ENCODE measurements at regions not wholly inside any gene's neighbourhood (a gene's known extent, or its start where the extent isn't known, plus 50 kb on each side); places are given as distances from the start of the nearest gene placed in this dataset.
"Not testable (repeated sequence)": the region's sequence is repeated elsewhere in the genome, so short reads cannot be mapped to it uniquely, and the experiment has no call there.

DNA sequence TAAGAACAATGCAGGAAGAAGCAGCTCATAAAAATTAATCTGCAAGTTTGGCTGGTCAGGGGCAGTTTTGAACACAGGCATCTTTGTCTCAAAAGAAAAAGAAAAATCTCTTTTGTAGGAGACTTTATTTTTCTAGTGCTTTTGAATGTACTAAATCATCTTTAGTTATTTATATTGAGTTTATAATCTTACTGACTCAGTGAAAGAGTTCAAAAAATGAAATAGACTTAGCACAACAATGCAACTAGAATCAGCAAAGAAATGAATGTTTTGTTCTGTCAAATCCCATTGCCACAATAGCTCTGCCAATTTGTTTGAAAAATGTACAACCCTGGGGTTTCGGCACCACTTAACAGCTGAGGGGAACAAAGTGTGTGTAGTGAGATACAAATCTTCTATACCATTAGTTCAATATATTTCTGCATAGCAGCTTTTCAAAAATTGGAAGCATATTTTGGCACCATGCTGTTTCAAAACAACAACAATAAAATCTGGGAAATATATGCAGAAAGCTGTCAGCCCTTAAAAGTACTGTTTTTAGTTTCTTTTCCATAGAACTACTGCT, 1969.1 kb downstream of the MRPL39 start:
- Histone ChIP-seq H3K9me3 (no peaks in the 10 kb centered on the region), H3K27me3 (ENCODE audit: low read depth) (no peaks in the 10 kb centered on the region), H3K4me1 (peaks cover 29% of the 10 kb centered on the region), H3K36me3 (replicated peaks) (no peaks in the 10 kb centered on the region), H3K4me3 (no peak overlapping the region)
- DNase-seq (ENCODE audit: low spot score in 2 of 2): peak; percentile 71 to 98
- in situ Hi-C loops (cut with MboI; ENCODE audit: low sequenced_read_pairs): no loop called here

DNA sequence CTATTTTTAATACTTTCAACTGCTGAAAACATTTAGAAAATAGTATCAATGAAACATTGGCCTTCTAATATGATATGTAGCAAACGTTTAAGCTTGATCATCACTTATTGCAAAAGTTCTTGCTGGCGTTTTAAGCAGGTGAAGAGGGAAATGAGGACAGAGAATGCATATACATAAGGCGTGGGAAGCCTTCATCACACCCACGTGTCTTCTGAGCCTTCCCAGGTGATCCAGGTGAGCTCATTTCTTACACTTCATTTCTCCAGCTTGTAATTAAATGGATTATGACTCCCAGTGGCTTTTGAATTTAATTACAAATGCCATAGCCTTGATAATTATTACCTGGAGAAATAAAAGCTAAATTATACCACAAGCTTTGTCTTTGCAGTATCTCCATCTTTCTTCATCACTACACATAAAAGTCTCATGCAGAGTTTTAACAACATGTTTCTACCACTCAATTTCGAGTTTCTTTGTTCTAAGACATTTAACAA, 1973.8 kb downstream of the MRPL39 start:
- in situ Hi-C loops (cut with MboI; ENCODE audit: low sequenced_read_pairs): no loop called here
- Histone ChIP-seq H3K27me3 (ENCODE audit: low read depth) (no peaks in the 10 kb centered on the region), H3K4me1 (peaks cover 6% of the 10 kb centered on the region), H3K4me3 (no peak overlapping the region), H3K36me3 (replicated peaks) (no peaks in the 10 kb centered on the region), H3K9me3 (no peaks in the 10 kb centered on the region)
- DNase-seq (ENCODE audit: low spot score in 2 of 2): no peak

DNA sequence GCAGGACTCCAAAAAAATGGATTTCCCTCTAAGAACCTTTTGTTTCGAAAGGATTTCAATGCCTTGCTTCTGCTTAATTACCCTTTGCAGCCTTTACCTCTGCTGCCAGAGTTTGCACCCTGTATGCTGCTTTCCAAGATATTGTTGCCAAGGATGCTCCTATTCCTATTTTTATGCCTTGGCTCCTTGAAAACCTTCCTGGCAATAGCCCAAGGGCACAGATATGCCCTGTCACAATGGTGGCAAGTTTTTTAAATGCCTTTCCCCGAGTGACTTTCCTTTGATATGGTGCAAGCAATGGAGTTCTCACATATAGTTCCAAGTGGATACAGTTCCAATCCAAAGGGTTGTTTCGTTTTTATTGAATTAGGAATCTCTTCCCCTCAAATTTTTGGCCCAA, 1983.0 kb downstream of the MRPL39 start:
- Histone ChIP-seq H3K9me3 (no peaks in the 10 kb centered on the region), H3K4me3 (no peak overlapping the region), H3K4me1 (no peaks in the 10 kb centered on the region), H3K36me3 (replicated peaks) (no peaks in the 10 kb centered on the region), H3K27me3 (ENCODE audit: low read depth) (no peaks in the 10 kb centered on the region)
- DNase-seq (ENCODE audit: low spot score in 2 of 2): no peak
- in situ Hi-C loops (cut with MboI; ENCODE audit: low sequenced_read_pairs): no loop called here

GRCh38 chr21:23613014-23613413, 1994.3 kb downstream of the MRPL39 start:
- Histone ChIP-seq H3K36me3 (replicated peaks) (no peaks in the 10 kb centered on the region), H3K9me3 (no peaks in the 10 kb centered on the region), H3K4me3 (no peak overlapping the region), H3K4me1 (no peaks in the 10 kb centered on the region), H3K27me3 (ENCODE audit: low read depth) (no peaks in the 10 kb centered on the region)
- DNase-seq (ENCODE audit: low spot score in 2 of 2): no peak
- in situ Hi-C loops (cut with MboI; ENCODE audit: low sequenced_read_pairs): no loop called here

DNA sequence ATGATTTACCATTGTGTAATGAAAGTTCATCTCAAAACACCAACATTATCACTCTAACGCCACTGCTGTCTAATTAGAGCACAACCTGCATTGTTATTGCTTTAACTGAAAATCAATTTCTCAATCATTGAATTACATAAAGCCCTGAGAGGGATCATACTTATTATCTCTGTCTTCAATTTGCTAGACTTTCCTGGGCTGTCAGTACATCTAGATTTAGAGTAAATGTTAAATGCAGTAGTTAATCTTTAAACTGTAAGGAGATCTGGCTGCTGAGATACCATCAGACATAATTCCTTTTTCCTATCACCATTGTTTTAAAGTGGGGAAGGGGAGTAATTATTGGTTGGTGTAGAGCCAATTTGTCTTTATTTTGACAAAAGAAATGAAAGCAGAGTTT, 1995.1 kb downstream of the MRPL39 start:
- no peaks in the 10 kb centered on the region for H3K4me1 ChIP-seq
- no peaks in the 10 kb centered on the region for H3K27me3 ChIP-seq (ENCODE audit: low read depth)
- no peak for DNase-seq (ENCODE audit: low spot score in 2 of 2)
- H3K9me3 ChIP-seq: no peaks in the 10 kb centered on the region
- in situ Hi-C loops (cut with MboI; ENCODE audit: low sequenced_read_pairs): no loop called here
- no peaks in the 10 kb centered on the region for H3K36me3 ChIP-seq (replicated peaks)
- H3K4me3 ChIP-seq: no peak overlapping the region

DNA sequence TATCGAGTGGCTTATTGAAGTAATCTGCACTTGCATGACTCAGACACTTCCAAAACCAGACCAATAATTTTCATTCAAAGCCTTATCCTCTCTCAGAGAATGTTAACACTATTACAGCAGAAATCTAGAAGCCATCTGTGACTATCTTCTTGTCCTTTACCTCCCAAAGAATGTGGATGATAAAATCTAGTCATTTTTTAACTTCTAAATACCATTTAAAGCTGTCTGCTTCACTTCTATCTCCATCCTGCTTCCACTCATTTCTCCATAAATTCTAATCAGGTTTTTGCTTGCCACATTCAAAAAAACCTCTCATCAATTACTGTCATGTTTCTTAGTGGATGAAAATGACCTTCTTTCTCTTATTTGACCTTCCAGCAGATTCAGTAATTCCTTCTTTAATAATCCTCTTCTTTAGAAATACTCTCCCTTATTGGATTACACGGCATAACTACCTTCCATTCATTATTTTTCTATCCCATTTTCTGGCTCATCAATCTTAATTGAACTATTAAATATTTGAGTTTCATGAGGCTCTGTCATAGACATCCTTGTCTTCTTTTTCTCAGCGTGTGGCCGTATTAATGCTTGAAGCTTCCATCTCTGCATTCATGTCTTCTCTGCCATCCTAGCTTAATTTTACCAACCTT, 1999.4 kb downstream of the MRPL39 start:
- Histone ChIP-seq H3K27me3 (ENCODE audit: low read depth) (no peaks in the 10 kb centered on the region), H3K36me3 (replicated peaks) (no peaks in the 10 kb centered on the region)
- in situ Hi-C loops (cut with MboI; ENCODE audit: low sequenced_read_pairs): no loop called here

DNA sequence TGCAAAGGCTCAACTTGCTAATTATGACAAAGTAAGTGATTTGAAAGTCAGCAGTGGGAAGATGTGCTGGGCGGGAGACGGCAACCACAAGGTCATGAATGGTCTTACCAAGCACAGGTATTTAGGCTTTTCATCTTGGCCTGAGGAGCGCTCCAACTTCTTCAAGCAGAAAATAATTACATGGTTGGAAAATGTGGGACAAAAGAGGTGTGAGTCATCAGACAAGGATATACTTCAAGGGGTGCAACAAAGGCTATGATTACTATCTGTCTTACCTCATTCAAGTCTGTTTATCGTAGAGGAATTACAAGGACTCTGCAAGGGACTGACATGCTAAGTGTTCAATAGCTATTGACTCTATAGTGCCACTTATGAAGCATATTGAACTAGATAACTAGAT, 2005.7 kb downstream of the MRPL39 start:
- Histone ChIP-seq H3K36me3 (replicated peaks) (no peaks in the 10 kb centered on the region), H3K9me3 (no peaks in the 10 kb centered on the region), H3K4me3 (no peak overlapping the region), H3K27me3 (ENCODE audit: low read depth) (no peaks in the 10 kb centered on the region), H3K4me1 (peaks cover 7% of the 10 kb centered on the region; the same call in 1 of the 2 replicates)
- DNase-seq (ENCODE audit: low spot score in 2 of 2): no peak
- in situ Hi-C loops (cut with MboI; ENCODE audit: low sequenced_read_pairs): no loop called here

More for the DNA sequence above, 1999.4 kb downstream of the MRPL39 start:
- DNase-seq (ENCODE audit: low spot score in 2 of 2): no peak
- no peaks in the 10 kb centered on the region for H3K9me3 ChIP-seq
- H3K4me3 ChIP-seq: no peak overlapping the region
- H3K4me1 ChIP-seq: peaks cover 7% of the 10 kb centered on the region; the same call in 1 of the 2 replicates

GRCh38 chr21:23593582-23593981, 2013.7 kb downstream of the MRPL39 start:
- in situ Hi-C loops (cut with MboI; ENCODE audit: low sequenced_read_pairs): no loop called here
- no peak overlapping the region for H3K4me3 ChIP-seq
- H3K36me3 ChIP-seq (replicated peaks): no peaks in the 10 kb centered on the region
- H3K27me3 ChIP-seq (ENCODE audit: low read depth): no peaks in the 10 kb centered on the region
- H3K4me1 ChIP-seq: no peaks in the 10 kb centered on the region
- no peaks in the 10 kb centered on the region for H3K9me3 ChIP-seq
- no peak for DNase-seq (ENCODE audit: low spot score in 2 of 2)

DNA sequence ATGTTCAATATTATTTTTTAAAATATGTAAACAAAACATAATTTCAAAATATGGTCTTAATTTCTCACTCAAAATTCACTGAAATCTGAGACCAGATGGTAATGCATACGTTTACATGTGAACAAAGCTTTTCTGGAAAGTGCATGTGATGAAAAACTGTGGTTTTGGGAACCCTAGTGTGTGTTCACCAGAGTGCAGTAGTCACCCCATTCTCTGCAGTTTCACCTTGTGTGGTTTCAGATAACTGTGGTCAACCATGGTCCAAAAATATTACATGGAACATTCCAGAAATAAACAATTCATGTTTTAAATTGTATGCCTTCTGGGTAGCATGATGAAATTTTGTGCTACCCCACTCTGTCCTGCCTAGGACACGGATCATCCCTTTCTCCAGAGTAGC, 2021.9 kb downstream of the MRPL39 start:
- Histone ChIP-seq H3K36me3 (replicated peaks) (no peaks in the 10 kb centered on the region), H3K9me3 (no peaks in the 10 kb centered on the region), H3K27me3 (ENCODE audit: low read depth) (no peaks in the 10 kb centered on the region), H3K4me1 (no peaks in the 10 kb centered on the region), H3K4me3 (no peak overlapping the region)
- DNase-seq (ENCODE audit: low spot score in 2 of 2): no peak
- in situ Hi-C loops (cut with MboI; ENCODE audit: low sequenced_read_pairs): no loop called here

DNA sequence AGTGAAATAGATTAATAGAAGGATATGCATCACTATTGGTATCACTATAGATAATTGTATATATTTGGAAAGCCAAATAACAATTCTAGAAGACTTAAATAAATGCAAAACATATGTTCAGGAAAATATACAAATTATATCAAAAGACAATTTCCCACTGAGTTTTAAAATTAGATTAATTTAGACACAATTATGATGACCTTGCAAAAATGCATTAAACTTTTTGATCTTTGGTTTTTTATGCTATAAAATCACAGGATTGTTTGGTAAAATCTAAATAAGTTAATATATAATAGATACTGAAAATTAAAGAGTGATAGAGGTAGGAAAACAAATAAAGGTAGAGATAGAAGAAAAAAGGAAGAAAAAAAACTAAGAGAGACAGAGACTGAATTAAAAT, 2027.7 kb downstream of the MRPL39 start:
- Histone ChIP-seq H3K36me3 (replicated peaks) (no peaks in the 10 kb centered on the region), H3K9me3 (no peaks in the 10 kb centered on the region), H3K4me3 (no peak overlapping the region), H3K4me1 (no peaks in the 10 kb centered on the region), H3K27me3 (ENCODE audit: low read depth) (no peaks in the 10 kb centered on the region)
- in situ Hi-C loops (cut with MboI; ENCODE audit: low sequenced_read_pairs): no loop called here
- no peak for DNase-seq (ENCODE audit: low spot score in 2 of 2)

GRCh38 chr21:23578027-23578426, 2029.3 kb downstream of the MRPL39 start:
- Histone ChIP-seq H3K27me3 (ENCODE audit: low read depth) (no peaks in the 10 kb centered on the region), H3K4me3 (no peak overlapping the region), H3K36me3 (replicated peaks) (no peaks in the 10 kb centered on the region), H3K4me1 (no peaks in the 10 kb centered on the region), H3K9me3 (no peaks in the 10 kb centered on the region)
- no peak for DNase-seq (ENCODE audit: low spot score in 2 of 2)
- in situ Hi-C loops (cut with MboI; ENCODE audit: low sequenced_read_pairs): no loop called here

DNA sequence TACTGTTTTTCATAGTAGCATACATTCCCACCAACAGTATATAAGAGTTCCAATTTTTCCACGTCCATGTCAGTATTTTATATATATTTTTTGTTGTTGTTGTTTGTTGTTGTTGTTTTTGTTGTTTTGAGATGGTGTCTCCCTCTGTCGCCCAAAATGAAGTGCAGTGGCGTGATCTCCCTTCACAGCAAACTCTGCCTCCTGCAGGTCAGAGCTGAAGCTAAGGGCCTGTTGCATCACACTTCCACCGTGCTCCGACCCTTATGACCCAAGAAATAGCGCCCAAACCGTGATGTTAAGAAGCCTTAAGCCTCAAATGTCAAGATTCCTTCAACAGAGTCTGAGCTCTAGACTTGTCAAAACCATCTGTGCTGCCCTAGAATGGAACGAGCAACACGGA, 2032.3 kb downstream of the MRPL39 start:
- DNase-seq (ENCODE audit: low spot score in 2 of 2): no peak
- H3K4me1 ChIP-seq: no peaks in the 10 kb centered on the region
- H3K4me3 ChIP-seq: no peak overlapping the region
- H3K36me3 ChIP-seq (replicated peaks): no peaks in the 10 kb centered on the region
- H3K27me3 ChIP-seq (ENCODE audit: low read depth): no peaks in the 10 kb centered on the region
- in situ Hi-C loops (cut with MboI; ENCODE audit: low sequenced_read_pairs): no loop called here
- no peaks in the 10 kb centered on the region for H3K9me3 ChIP-seq

DNA sequence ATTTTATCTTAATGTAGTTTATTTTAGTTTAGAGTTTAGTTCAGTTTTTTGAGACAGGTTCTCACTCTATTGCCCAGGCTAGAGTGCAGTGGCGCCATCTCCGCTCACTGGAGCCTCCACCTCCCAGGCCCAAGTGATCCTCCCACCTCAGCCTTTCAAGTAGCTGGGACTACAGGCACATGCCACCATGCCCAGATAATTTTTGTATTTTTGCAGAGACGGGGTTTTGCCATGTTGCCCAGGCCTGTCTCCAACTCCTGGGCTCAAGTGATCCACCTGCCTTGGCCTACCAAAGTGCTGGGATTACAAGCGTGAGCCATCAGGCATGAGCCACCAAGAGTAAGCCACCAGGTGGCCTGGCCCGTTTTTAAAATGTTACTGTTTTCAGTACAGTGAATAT, 2058.4 kb downstream of the MRPL39 start:
- H3K9me3 ChIP-seq; H3K4me1 ChIP-seq; DNase-seq (ENCODE audit: low spot score in 2 of 2); H3K4me3 ChIP-seq; in situ Hi-C loops (cut with MboI; ENCODE audit: low sequenced_read_pairs); H3K27me3 ChIP-seq (ENCODE audit: low read depth); H3K36me3 ChIP-seq (replicated peaks): not testable (repeated sequence)

GRCh38 chr21:23543333-23543732, 2063.9 kb downstream of the MRPL39 start:
- no peaks in the 10 kb centered on the region for H3K36me3 ChIP-seq (replicated peaks)
- no peaks in the 10 kb centered on the region for H3K9me3 ChIP-seq
- no peak overlapping the region for H3K4me3 ChIP-seq
- H3K4me1 ChIP-seq: no peaks in the 10 kb centered on the region
- no peak for DNase-seq (ENCODE audit: low spot score in 2 of 2)
- H3K27me3 ChIP-seq (ENCODE audit: low read depth): no peaks in the 10 kb centered on the region
- in situ Hi-C loops (cut with MboI; ENCODE audit: low sequenced_read_pairs): no loop called here

DNA sequence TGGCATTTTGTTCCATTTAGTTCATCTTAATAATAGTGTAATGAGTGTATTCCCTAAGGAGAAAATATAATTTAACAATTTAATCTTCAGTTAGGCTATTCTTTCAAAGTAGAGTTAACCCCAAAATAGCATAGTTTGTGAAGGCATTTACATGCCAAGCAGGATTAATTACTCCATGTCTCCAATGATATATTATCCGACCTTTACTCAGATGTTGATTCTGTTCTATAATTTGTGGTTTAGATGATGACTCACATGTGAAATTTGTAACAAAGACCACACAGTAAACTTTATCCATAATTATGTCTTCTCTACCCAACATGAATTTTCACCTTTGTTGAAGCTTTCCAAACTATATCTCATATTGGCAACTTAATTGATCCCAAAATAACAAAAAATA, 2065.2 kb downstream of the MRPL39 start:
- no peaks in the 10 kb centered on the region for H3K36me3 ChIP-seq (replicated peaks)
- H3K9me3 ChIP-seq: no peaks in the 10 kb centered on the region
- DNase-seq (ENCODE audit: low spot score in 2 of 2): no peak
- H3K27me3 ChIP-seq (ENCODE audit: low read depth): no peaks in the 10 kb centered on the region
- no peak overlapping the region for H3K4me3 ChIP-seq
- in situ Hi-C loops (cut with MboI; ENCODE audit: low sequenced_read_pairs): no loop called here
- H3K4me1 ChIP-seq: no peaks in the 10 kb centered on the region
